GM04504 (cell line): ENCODE measurements at regions not wholly inside any gene's neighbourhood (a gene's known extent, or its start where the extent isn't known, plus 50 kb on each side); places are given as distances from the start of the nearest gene placed in this dataset.
"Not testable (repeated sequence)": the region's sequence is repeated elsewhere in the genome, so short reads cannot be mapped to it uniquely, and the experiment has no call there.

Source experiments
- DNase-seq: peaks from one replicate; pipeline ENCODE4 v3.0.0-alpha.2; 2012; ENCODE audit warnings: low read depth

DNA sequence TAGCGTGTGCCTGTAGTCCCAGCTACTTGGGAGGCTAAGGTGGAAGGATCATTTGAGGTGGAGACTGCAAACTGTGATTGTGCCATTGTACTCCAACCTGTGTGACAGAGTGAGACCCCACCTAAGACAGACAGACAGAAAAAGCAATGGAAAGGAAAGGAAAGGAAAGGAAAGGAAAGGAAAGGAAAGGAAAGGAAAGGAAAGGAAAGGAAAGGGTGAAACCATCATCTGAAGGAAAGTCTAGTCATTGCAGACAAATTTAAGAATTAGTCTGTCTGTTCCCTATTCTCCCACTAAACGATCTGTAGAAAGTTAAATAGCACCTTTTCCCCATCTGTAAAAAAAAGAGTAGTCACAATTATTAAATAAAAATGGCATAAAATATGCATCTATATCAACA, 91.1 kb upstream of the SKAP2 start:
- DNase-seq, result no peak

- no peak for DNase-seq
Measured at GRCh38 chr7:26954951-26955350, 90.6 kb upstream of the SKAP2 start.

GRCh38 chr7:26951407-26951950, 87.1 kb upstream of the SKAP2 start:
- no peak for DNase-seq

GRCh38 chr7:26950889-26951288, 86.5 kb upstream of the SKAP2 start:
- DNase-seq, result no peak

GRCh38 chr7:26949319-26949718, 84.9 kb upstream of the SKAP2 start:
- DNase-seq, result no peak

DNA sequence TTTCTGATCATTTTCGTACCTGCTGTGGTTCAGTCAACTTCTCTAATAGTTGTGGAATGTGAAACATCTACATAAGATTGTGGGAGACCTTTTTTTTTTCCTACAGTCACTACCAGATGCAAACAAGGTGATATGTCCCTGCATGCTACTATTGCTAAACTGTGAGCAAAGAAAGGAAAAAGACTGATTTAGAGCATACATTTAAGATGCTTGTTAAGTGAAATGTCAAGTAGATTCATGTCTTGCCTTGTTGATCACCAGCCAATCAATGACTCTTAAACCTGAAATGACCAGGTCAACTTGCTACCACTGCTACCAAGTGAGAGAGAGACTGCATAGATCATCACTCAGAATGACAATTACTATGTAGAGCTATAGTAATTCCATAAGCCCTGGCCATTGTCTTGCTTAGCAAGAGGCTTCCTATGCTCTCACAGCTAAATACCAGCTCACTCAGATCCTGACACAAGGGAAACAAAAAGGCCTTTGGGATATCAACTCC, 84.3 kb upstream of the SKAP2 start:
- DNase-seq, result no peak

- DNase-seq, result no peak
Measured at GRCh38 chr7:26944501-26945358, 80.3 kb upstream of the SKAP2 start.

DNA sequence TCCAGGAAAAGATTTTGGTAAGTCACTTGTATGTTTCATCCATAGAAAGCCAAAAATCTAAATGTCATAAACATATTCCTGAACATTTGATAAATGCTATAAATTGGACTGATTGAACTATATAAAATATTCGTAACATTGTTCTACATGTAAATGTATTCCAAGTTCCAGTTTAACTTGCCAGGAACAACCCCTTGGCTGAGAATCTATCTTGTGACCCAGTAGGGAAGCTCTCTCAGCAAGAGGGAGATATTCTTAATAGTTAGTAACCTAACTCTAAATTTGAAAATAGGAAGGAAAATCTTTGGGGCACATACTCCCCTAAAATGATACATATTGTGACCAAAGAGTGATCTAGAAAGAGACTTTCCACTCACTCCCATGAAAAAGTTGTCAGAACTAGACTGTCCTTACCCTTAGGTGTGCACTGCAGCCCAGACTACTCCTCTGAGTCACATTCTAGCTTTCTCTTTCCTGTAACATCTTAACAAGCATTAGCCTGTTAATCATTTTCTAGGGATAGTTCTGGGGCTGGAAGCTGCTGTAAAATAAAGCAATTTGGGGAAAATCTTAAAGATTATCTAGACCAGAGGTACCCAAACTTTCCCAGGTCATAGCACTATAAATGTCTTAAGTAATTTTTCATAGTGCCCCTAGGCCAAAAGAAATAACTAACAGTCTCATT, 73.7 kb upstream of the SKAP2 start:
- no peak for DNase-seq

DNA sequence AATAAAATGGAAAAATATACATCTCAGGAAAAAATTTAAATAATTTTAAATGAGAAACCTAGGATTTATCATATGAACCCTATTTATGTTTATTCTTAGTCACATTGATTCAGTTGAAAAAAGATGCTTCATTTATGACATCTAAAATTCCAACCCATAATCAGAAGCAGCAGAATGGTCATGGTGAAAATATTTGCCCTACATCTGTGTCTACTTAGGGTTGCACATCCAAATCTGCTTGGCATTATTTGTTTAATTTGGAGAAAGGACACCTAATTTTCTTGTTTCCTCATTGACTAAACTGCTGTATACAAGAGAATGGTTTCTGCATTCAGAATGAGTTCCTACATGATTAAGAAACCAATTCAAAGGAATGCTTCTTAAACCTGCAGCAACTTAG, 72.9 kb upstream of the SKAP2 start:
- DNase-seq, result no peak

- not testable (repeated sequence) for DNase-seq
Measured at GRCh38 chr7:26932616-26933015, 68.2 kb upstream of the SKAP2 start.

GRCh38 chr7:26930845-26931244, 66.5 kb upstream of the SKAP2 start:
- no peak for DNase-seq

DNA sequence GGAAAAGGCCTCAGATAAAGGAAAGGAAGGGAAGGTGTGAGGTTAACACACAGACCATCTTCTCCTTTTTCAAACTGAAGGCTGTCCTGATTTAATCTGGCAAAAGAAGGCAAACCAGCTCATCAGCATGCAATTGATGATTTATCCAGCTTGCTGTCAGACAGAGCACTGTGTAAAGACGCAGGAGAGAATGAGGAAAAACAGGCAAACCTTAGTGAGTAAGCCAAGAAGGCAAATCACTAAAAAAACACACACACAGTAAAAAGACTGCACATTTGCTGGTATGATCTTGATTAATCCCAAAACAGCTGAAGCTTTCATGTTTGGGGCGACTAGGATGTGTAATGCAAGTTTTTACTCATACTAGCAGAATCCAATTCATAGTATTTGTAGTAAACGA, 65.8 kb upstream of the SKAP2 start:
- DNase-seq, result no peak

DNA sequence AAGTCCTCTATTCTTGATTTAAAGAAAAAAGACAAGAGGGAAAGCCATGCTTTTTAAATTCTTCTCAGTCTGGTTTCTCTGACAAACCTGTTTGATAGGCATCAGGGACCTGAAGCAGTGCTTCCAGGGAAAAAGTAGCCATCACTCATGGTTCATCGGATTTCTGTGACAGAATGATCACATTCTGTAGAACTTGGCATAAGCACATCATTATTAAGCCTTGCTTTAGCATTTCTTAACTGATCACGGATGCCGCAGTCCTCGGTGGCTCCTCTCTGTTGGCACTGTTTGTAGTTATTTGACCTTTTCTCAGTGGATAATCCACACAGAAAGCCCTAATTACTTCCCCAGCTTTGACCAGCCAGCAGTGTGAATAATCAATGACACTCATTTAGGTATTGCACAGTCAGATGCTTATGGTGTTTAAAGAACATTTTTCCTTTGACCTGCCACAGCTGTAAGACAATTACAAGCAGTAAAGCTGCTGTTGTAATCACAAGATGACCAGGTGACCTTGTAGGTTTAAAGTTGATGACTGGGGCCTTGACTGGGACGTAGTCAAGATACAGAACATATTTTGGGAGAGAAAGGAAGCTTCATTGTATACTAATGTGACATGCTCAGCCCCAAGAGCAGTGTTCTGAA, 64.4 kb upstream of the SKAP2 start:
- DNase-seq, result no peak

GRCh38 chr7:26925768-26926167, 61.4 kb upstream of the SKAP2 start:
- DNase-seq, result no peak

DNA sequence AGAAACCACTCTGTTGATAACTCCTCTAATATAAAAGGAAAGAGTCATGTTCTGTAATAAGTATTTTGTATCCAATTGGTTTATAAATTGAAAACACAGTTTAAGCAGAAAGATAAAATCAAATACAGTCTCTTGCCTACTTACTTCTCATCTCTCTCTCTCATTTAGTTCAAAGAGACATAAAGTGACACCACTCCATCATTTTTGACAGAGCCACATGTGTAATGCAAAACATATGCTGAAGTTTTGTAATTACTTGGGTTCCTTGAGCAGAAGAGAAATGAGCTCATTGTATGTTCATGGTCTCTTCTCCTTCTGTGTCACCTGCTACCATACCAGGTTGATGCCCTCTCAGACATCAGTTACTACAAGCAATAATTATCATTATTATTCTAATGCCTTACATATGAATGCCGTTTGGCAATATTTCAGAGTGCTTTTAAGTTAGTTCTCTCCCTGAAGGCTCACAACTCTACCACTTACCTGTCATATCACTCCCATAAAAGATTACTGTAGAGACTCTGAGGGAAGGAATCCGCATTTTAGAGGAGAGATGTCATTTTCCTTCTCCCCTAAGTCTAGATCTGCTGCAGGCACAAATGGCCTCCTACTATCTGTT, 59.9 kb upstream of the SKAP2 start:
- DNase-seq, result no peak

- DNase-seq, result no peak
Measured at GRCh38 chr7:26919906-26920493, 55.6 kb upstream of the SKAP2 start.

DNA sequence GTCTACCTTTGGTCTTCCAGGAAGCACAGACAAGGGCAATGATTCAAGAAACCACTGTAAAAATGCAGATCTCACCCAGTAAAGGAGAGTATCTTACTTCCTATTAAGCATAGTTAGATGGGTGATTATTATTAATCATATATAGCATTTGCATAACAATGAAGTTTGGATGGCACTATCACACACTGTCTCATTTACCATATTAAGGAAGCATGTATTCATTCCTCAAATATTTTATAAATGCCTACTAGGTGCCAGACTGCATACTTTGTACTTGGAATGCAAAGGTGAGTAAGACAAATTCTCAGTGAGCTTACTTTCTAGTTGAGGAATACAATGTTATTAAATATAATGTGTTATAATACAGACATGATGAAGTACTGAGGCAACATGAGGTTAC, 53.9 kb upstream of the SKAP2 start:
- DNase-seq, result no peak

DNA sequence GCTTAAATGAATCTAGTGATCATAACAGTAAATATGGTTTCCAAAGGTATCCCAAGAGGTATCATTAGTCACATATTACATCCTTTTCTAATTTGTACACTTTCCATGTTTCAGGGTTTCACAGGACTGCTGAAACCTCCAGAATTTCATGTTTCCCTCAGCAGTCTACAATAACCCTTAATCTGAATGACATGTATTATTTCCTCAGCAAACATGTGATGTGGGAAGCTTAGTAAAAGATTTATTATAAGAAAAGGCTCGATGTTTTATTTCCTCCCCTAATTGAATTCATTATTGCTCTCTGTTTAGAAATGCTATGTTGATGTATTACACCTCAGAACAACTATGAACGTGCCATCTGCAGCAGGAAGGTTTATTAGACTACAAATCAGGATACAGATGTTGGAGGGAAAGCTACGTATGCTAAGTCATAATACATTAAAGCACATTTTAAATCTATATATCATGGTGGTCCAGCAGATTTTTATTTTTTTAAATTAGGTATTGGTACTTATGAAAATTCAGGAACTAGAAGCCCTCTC, 52.5 kb upstream of the SKAP2 start:
- DNase-seq, result no peak

DNA sequence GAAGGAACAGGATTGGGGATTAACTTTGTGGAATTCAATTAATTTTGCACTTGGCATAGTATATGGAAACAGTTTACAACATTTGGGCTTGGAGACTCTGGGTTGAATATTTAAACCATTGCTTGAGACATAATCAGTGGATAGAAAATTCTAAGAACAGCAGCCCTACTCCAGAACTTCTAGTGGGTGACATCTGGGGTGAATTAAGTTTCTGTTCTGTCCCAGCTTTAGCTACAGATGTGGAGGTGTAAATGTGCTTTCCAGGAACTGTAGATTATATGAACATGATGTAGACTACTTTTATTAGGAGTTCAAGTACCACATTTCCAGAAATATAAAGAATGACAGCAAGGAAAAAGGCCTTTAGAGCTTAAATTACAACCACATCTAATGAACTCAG, 51.9 kb upstream of the SKAP2 start:
- no peak for DNase-seq
